Aorta (tissue), 5 donors: ENCODE measurements at regions not wholly inside any gene's neighbourhood (a gene's known extent, or its start where the extent isn't known, plus 50 kb on each side); places are given as distances from the start of the nearest gene placed in this dataset.

Source experiments
- ATAC-seq: fragments of 200-7000 bp; cut with Tn5 transposase; one replicate; pipeline ENCODE4 v1.9.1; 2022; ENCODE audit warnings: moderate library complexity; ENCODE audit not compliant: low FRiP score
- DNase-seq, 2 donors: peaks; one replicate each; pipeline ENCODE4 v3.0.0-alpha.2; 2020
- H3K27ac ChIP-seq, 2 donors: one replicate each; pipeline ENCODE4 v1.5.1; 2013; ENCODE audit warnings: low read length in 2 of 2, mild to moderate bottlenecking in 2 of 2, moderate library complexity in 2 of 2, control low read depth in 1 of 2, inconsistent platforms in 1 of 2, low read depth in 1 of 2
- H3K27me3 ChIP-seq, 2 donors: one replicate each; pipeline ENCODE4 v1.6.1; 2013; ENCODE audit warnings: control low read depth in 1 of 2, low read length in 1 of 2, mild to moderate bottlenecking in 1 of 2, moderate library complexity in 1 of 2; ENCODE audit not compliant: insufficient read depth in 2 of 2, control insufficient read depth in 1 of 2
- H3K36me3 ChIP-seq, 2 donors: one replicate each; pipeline ENCODE4 v1.6.1; 2013; ENCODE audit warnings: control low read depth in 1 of 2, low read length in 1 of 2, mild to moderate bottlenecking in 1 of 2; ENCODE audit not compliant: insufficient read depth in 2 of 2, control insufficient read depth in 1 of 2
- H3K4me1 ChIP-seq, 2 donors: one replicate each; pipeline ENCODE4 v1.6.1; 2013; ENCODE audit warnings: low read length in 2 of 2, control low read depth in 1 of 2, mild to moderate bottlenecking in 1 of 2, moderate library complexity in 1 of 2; ENCODE audit not compliant: insufficient read depth in 2 of 2, control insufficient read depth in 1 of 2
- H3K4me3 ChIP-seq, 2 donors: one replicate each; pipeline ENCODE4 v1.5.1; 2013; ENCODE audit warnings: low read length in 2 of 2, control low read depth in 1 of 2, mild to moderate bottlenecking in 1 of 2
- H3K9me3 ChIP-seq: one replicate; pipeline ENCODE4 v1.6.1; 2013; ENCODE audit warnings: mild to moderate bottlenecking, low read length; ENCODE audit not compliant: control insufficient read depth
- WGBS, 2 donors: extraction: QIAGEN DNeasy Blood & Tissue Kit; methylation state at CpG; one replicate each; pipeline ENCODE4 v1.1.7; 2013; 5-methylcytosine and 5-hydroxymethylcytosine counted together
- intact Hi-C, 2 donors: fragments of 100-400 bp; cut with DNase I; formaldehyde crosslinking; loops; one replicate each; pipeline versions ENCODE4 v1.14.2 to v1.15.0; 2022
- donor health status: healthy with polysubstance abuse.
- donor health status: Bipolar disorder and iron deficiency.
- donor health status: DM: no; HTN: no; CAD: no.
- donor health status: DM: no; HTN: no; CAD: no.
- donor health status: DM: yes; HTN: yes; CAD: no.

GRCh38 chr9:4435197-4435596 lies 55.1 kb upstream of the SLC1A1 start:
- H3K27me3 ChIP-seq = no peaks in the 10 kb centered on the region
- H3K4me1 ChIP-seq = no peaks in the 10 kb centered on the region
- ATAC-seq = no peak
- H3K9me3 ChIP-seq = no peaks in the 10 kb centered on the region
- H3K4me3 ChIP-seq = no peak overlapping the region
- H3K36me3 ChIP-seq = no peaks in the 10 kb centered on the region
- no peak for DNase-seq
- no peak overlapping the region for H3K27ac ChIP-seq
- WGBS, 2 donors = 84 to 85% methylated on average over 4 of the region's 4 CpGs
- intact Hi-C loops = no loop called here

GRCh38 chr9:4433379-4433778 lies 56.9 kb upstream of the SLC1A1 start:
- no peaks in the 10 kb centered on the region for H3K4me1 ChIP-seq
- H3K27me3 ChIP-seq = no peaks in the 10 kb centered on the region
- WGBS, 2 donors = 79 to 82% methylated on average over 4 of the region's 4 CpGs
- no peak overlapping the region for H3K4me3 ChIP-seq
- H3K36me3 ChIP-seq = no peaks in the 10 kb centered on the region
- H3K27ac ChIP-seq = no peak overlapping the region
- ATAC-seq = no peak
- H3K9me3 ChIP-seq = no peaks in the 10 kb centered on the region
- no peak for DNase-seq
- intact Hi-C loops = no loop called here

GRCh38 chr9:4430432-4431261 lies 59.6 kb upstream of the SLC1A1 start:
- Histone ChIP-seq H3K4me3 (no peak overlapping the region), H3K36me3 (no peaks in the 10 kb centered on the region), H3K27me3 (no peaks in the 10 kb centered on the region), H3K27ac (no peak overlapping the region), H3K4me1 (no peaks in the 10 kb centered on the region), H3K9me3 (no peaks in the 10 kb centered on the region)
- intact Hi-C loops = no loop called here
- ATAC-seq (peak; percentile 53), DNase-seq (no peak)
- WGBS, 2 donors = 78 to 82% methylated on average over 3 of the region's 3 CpGs

GRCh38 chr9:4425319-4426045 lies 64.8 kb upstream of the SLC1A1 start:
- no peak for ATAC-seq
- Histone ChIP-seq H3K9me3 (no peaks in the 10 kb centered on the region), H3K4me1 (no peaks in the 10 kb centered on the region), H3K36me3 (no peaks in the 10 kb centered on the region), H3K4me3 (no peak overlapping the region), H3K27me3 (no peaks in the 10 kb centered on the region), H3K27ac (no peak overlapping the region)
- no peak for DNase-seq
- WGBS, 2 donors = 89 to 92% methylated on average over 4 of the region's 4 CpGs
- intact Hi-C loops = no loop called here

- DNase-seq = no peak
- intact Hi-C loops = no loop called here
- H3K9me3 ChIP-seq = no peaks in the 10 kb centered on the region
- H3K4me1 ChIP-seq = no peaks in the 10 kb centered on the region
- H3K27ac ChIP-seq = no peak overlapping the region
- 47 to 59% methylated on average over 4 of the region's 4 CpGs for WGBS, 2 donors
- no peak overlapping the region for H3K4me3 ChIP-seq
- no peaks in the 10 kb centered on the region for H3K36me3 ChIP-seq
- H3K27me3 ChIP-seq = no peaks in the 10 kb centered on the region
- no peak for ATAC-seq
These were observed 65.4 kb upstream of the SLC1A1 start for GRCh38 chr9:4424891-4425290.

GRCh38 chr9:4424038-4424437 lies 66.2 kb upstream of the SLC1A1 start:
- H3K9me3 ChIP-seq = no peaks in the 10 kb centered on the region
- no peak for ATAC-seq
- H3K4me3 ChIP-seq = no peak overlapping the region
- DNase-seq = no peak
- H3K27me3 ChIP-seq = no peaks in the 10 kb centered on the region
- no peaks in the 10 kb centered on the region for H3K4me1 ChIP-seq
- no peak overlapping the region for H3K27ac ChIP-seq
- intact Hi-C loops = no loop called here
- no peaks in the 10 kb centered on the region for H3K36me3 ChIP-seq
- WGBS, 2 donors = 88% methylated on average over 1 of the region's 1 CpG

- Histone ChIP-seq H3K4me3 (no peak overlapping the region), H3K27me3 (no peaks in the 10 kb centered on the region), H3K4me1 (no peaks in the 10 kb centered on the region), H3K27ac (no peak overlapping the region), H3K36me3 (no peaks in the 10 kb centered on the region), H3K9me3 (no peaks in the 10 kb centered on the region)
- ATAC-seq = no peak
- intact Hi-C loops = no loop called here
- DNase-seq = no peak
- WGBS, 2 donors = 74 to 79% methylated on average over 4 of the region's 4 CpGs
These were observed 67.1 kb upstream of the SLC1A1 start for GRCh38 chr9:4423207-4423610.

- no peak for ATAC-seq
- Histone ChIP-seq H3K27me3 (no peaks in the 10 kb centered on the region), H3K36me3 (no peaks in the 10 kb centered on the region), H3K9me3 (no peaks in the 10 kb centered on the region), H3K4me1 (no peaks in the 10 kb centered on the region), H3K4me3 (no peak overlapping the region), H3K27ac (no peak overlapping the region)
- intact Hi-C loops = no loop called here
- no peak for DNase-seq
- WGBS, 2 donors = 73 to 74% methylated on average over 2 of the region's 2 CpGs
These were observed 67.8 kb upstream of the SLC1A1 start for GRCh38 chr9:4422495-4422894.

- no peak for ATAC-seq
- 89 to 92% methylated on average over 1 of the region's 1 CpG for WGBS, 2 donors
- Histone ChIP-seq H3K36me3 (no peaks in the 10 kb centered on the region), H3K4me1 (no peaks in the 10 kb centered on the region), H3K9me3 (no peaks in the 10 kb centered on the region), H3K4me3 (no peak overlapping the region), H3K27ac (no peak overlapping the region), H3K27me3 (no peaks in the 10 kb centered on the region)
- no peak for DNase-seq
- intact Hi-C loops = no loop called here
These were observed 68.4 kb upstream of the SLC1A1 start for GRCh38 chr9:4421847-4422246.
